GM12864 (cell line): ENCODE measurements at regions not wholly inside any gene's neighbourhood (a gene's known extent, or its start where the extent isn't known, plus 50 kb on each side); places are given as distances from the start of the nearest gene placed in this dataset.
"Not testable (repeated sequence)": the region's sequence is repeated elsewhere in the genome, so short reads cannot be mapped to it uniquely, and the experiment has no call there.

Experiments
- DNase-seq: peaks from one replicate; pipeline ENCODE4 v3.0.0-alpha.2; 2011; ENCODE audit warnings: low read depth
- H3K4me3 ChIP-seq: 2 replicates; pipeline ENCODE4 v1.5.1; 2011; ENCODE audit warnings: mild to moderate bottlenecking, low read depth, low read length, control low read depth
- CTCF ChIP-seq: IDR thresholded peaks from 2 replicates; pipeline ENCODE4 v1.5.1; 2011; ENCODE audit warnings: low read depth, mild to moderate bottlenecking, moderate library complexity, low read length, control low read depth, inconsistent platforms; ENCODE audit errors: missing control alignments

GRCh38 chr2:166766220-166766619 lies 122.1 kb upstream of the XIRP2 start:
- H3K4me3 ChIP-seq, result no peak overlapping the region
- DNase-seq, result no peak
- no peak for TF ChIP-seq CTCF

- H3K4me3 ChIP-seq, result no peak overlapping the region
- no peak for DNase-seq
- TF ChIP-seq CTCF, result no peak
These were observed 123.1 kb upstream of the XIRP2 start for GRCh38 chr2:166765141-166765540.

DNA sequence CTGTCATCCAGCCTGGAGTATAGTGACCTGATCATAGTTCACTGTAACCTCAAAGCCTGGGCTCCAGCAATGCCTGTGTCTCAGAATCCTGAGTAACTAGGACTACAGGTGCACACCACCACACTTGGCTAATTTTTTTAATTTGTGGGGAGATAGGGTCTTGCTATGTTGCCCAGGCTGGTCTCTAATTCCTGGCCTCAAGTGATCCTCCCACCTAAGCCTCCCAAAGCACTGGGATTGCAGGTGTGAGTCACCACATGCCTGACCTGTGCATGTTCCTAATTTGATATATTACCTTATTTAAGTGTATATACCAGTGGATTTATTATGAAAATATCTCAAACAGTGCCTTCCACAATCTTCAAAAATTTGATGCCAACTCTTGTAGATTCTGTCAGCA lies 123.6 kb upstream of the XIRP2 start:
- H3K4me3 ChIP-seq, result no peak overlapping the region
- no peak for TF ChIP-seq CTCF
- DNase-seq, result no peak

DNA sequence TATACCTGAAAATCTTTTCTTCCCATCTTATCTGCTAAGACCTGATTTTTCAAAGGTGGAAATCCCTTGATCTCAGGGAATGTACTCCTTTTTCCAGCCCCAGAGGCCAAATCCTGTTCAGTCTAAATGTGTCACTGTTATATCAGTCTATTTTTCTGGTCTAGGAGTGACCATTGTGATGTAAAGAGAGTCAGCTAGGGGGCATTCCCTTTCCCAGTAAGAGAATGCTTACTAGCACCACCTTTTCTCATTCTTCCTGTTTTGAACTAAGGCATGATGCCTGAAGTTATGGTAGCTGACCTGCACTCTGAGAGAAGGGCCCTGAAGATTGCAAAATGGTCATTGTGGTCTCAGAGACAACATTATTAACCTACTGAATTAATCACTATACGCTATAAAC lies 124.1 kb upstream of the XIRP2 start:
- TF ChIP-seq CTCF, result no peak
- no peak for DNase-seq

GRCh38 chr2:166762746-166763145 lies 125.5 kb upstream of the XIRP2 start:
- no peak overlapping the region for H3K4me3 ChIP-seq
- no peak for DNase-seq
- TF ChIP-seq CTCF, result no peak

More for the DNA sequence above, 124.1 kb upstream of the XIRP2 start:
- H3K4me3 ChIP-seq, result no peak overlapping the region

DNA sequence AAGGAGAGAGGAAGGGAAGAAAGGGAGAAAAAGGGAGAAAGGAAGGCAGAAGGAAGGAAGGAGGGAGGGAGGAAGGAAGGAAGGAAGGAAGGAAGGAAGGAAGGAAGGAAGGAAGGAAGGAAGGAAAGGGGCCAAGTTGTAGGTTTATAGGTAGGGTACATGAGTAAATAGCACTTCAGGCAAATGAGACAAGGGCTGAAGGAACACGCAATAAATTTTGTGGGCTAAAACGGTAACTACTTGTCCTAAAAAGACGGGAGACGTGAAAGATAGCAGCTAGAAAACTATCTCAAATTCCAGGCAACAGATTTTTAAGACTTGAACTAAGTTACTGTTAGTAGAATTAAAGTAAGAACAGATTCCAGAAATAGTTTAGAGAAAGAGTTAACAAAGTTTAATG lies 129.3 kb upstream of the XIRP2 start:
- DNase-seq, result no peak
- no peak for TF ChIP-seq CTCF
- no peak overlapping the region for H3K4me3 ChIP-seq

GRCh38 chr2:166750624-166751023 lies 137.7 kb upstream of the XIRP2 start:
- H3K4me3 ChIP-seq, result no peak overlapping the region
- no peak for DNase-seq
- no peak for TF ChIP-seq CTCF

- DNase-seq, H3K4me3 ChIP-seq: not testable (repeated sequence)
These were observed 144.2 kb upstream of the XIRP2 start for GRCh38 chr2:166744117-166744516.

DNA sequence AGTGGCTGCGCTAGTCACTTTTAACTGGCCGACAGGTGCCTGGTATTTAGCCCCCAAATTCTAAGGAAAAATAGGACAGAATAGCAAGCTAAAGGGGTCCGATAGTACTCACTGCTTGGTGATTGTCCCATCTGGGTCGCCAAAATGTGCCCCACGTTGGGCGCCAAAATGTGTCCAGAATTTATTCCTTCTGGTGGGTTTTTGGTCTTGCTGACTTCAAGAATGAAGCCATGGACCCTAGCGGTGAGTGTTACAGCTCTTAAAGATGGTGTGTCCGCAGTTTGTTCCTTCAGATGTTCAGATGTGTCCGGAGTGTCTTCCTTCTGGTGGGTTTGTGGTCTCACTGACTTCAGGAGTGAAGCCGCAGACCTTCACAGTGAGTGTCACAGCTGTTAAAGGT lies 144.8 kb upstream of the XIRP2 start:
- H3K4me3 ChIP-seq, DNase-seq: not testable (repeated sequence)
